Left lung (tissue), 4 donors: ENCODE measurements at regions not wholly inside any gene's neighbourhood (a gene's known extent, or its start where the extent isn't known, plus 50 kb on each side); places are given as distances from the start of the nearest gene placed in this dataset.

Experiments used
- ATAC-seq: fragments of 200-7000 bp; cut with Tn5 transposase; one replicate; pipeline ENCODE4 v1.9.1; 2020; ENCODE audit warnings: moderate library complexity
- DNase-seq, 4 donors: peaks; one replicate each; pipeline ENCODE4 v3.0.0-alpha.2; 2013 to 2020
- H3K27ac ChIP-seq, 2 donors: fragments of 200-600 bp; sonication (generic) in 1 of 2; one replicate each; pipeline versions ENCODE4 v1.5.0 to v1.8.0; 2020 to 2021
- H3K27me3 ChIP-seq, 2 donors: fragments of 200-600 bp; sonication (generic) in 1 of 2; one replicate each; pipeline versions ENCODE4 v1.5.0 to v1.8.0; 2020 to 2021
- H3K36me3 ChIP-seq, 2 donors: fragments of 200-600 bp; sonication (generic) in 1 of 2; one replicate each; pipeline versions ENCODE4 v1.5.0 to v1.8.0; 2020 to 2021
- H3K4me1 ChIP-seq, 2 donors: fragments of 200-600 bp; one replicate each; pipeline ENCODE4 v1.8.0; 2021
- H3K4me3 ChIP-seq, 2 donors: fragments of 200-600 bp; sonication (generic) in 1 of 2; one replicate each; pipeline versions ENCODE4 v1.5.0 to v1.8.0; 2020 to 2021; ENCODE audit warnings: mild to moderate bottlenecking in 1 of 2
- H3K9me3 ChIP-seq, 2 donors: fragments of 200-600 bp; sonication (generic) in 1 of 2; one replicate each; pipeline versions ENCODE4 v1.5.0 to v1.8.0; 2020 to 2021
- CTCF ChIP-seq, 2 donors: fragments of 200-600 bp; sonication (generic) in 1 of 2; IDR thresholded peaks; one replicate each; pipeline versions ENCODE4 v1.5.0 to v1.8.0; 2021; ENCODE audit warnings: antibody characterized with exemption in 2 of 2
- intact Hi-C, 2 donors: fragments of 100-400 bp; cut with DNase I; formaldehyde crosslinking; loops; one replicate each; pipeline versions ENCODE4 v1.11.2 to v1.14.2; 2022
- donor health status: DM: no; HTN: yes; CAD: no.
- donor health status: DM: no; HTN: no; CAD: no.

GRCh38 chr21:16437586-16437985 lies 707.8 kb downstream of the USP25 start:
- no peak for DNase-seq
- H3K36me3 ChIP-seq: peaks cover 0 to 3% of the 10 kb centered on the region in 2 donors
- no peaks in the 10 kb centered on the region for H3K27me3 ChIP-seq
- no peak overlapping the region for H3K4me3 ChIP-seq
- intact Hi-C loops: no loop called here
- no peak for ATAC-seq
- no peak for TF ChIP-seq CTCF (IDR thresholded peaks at IDR 0.05)
- no peaks in the 10 kb centered on the region for H3K9me3 ChIP-seq
- H3K27ac ChIP-seq: no peak overlapping the region
- H3K4me1 ChIP-seq: no peaks in the 10 kb centered on the region

GRCh38 chr21:16438761-16439160 lies 709.0 kb downstream of the USP25 start:
- Histone ChIP-seq H3K9me3 (no peaks in the 10 kb centered on the region), H3K27me3 (no peaks in the 10 kb centered on the region), H3K4me1 (no peaks in the 10 kb centered on the region), H3K36me3 (peaks cover 0 to 3% of the 10 kb centered on the region in 2 donors), H3K4me3 (no peak overlapping the region), H3K27ac (no peak overlapping the region)
- ATAC-seq: no peak
- intact Hi-C loops: no loop called here
- no peak for TF ChIP-seq CTCF (IDR thresholded peaks at IDR 0.05)
- DNase-seq: no peak

GRCh38 chr21:16441789-16442188 lies 712.0 kb downstream of the USP25 start:
- Histone ChIP-seq H3K9me3 (no peaks in the 10 kb centered on the region), H3K27ac (no peak overlapping the region), H3K4me1 (no peaks in the 10 kb centered on the region), H3K36me3 (no peaks in the 10 kb centered on the region), H3K27me3 (no peaks in the 10 kb centered on the region), H3K4me3 (no peak overlapping the region)
- ATAC-seq (no peak), DNase-seq (no peak)
- intact Hi-C loops: no loop called here
- TF ChIP-seq CTCF (IDR thresholded peaks at IDR 0.05): no peak

- no peak for TF ChIP-seq CTCF (IDR thresholded peaks at IDR 0.05)
- intact Hi-C loops: no loop called here
- no peaks in the 10 kb centered on the region for H3K9me3 ChIP-seq
- no peaks in the 10 kb centered on the region for H3K27me3 ChIP-seq
- H3K27ac ChIP-seq: no peak overlapping the region
- DNase-seq (no peak), ATAC-seq (peak; percentile 47)
- H3K36me3 ChIP-seq: no peaks in the 10 kb centered on the region
- H3K4me1 ChIP-seq: no peaks in the 10 kb centered on the region
- H3K4me3 ChIP-seq: no peak overlapping the region
These were observed 724.6 kb downstream of the USP25 start for GRCh38 chr21:16454399-16454798.

- no peak overlapping the region for H3K4me3 ChIP-seq
- no peak for ATAC-seq
- H3K27me3 ChIP-seq: no peaks in the 10 kb centered on the region
- intact Hi-C loops: no loop called here
- no peak for TF ChIP-seq CTCF (IDR thresholded peaks at IDR 0.05)
- no peaks in the 10 kb centered on the region for H3K9me3 ChIP-seq
- H3K27ac ChIP-seq: no peak overlapping the region
- no peak for DNase-seq
- no peaks in the 10 kb centered on the region for H3K36me3 ChIP-seq
- H3K4me1 ChIP-seq: no peaks in the 10 kb centered on the region
These were observed 725.7 kb downstream of the USP25 start for GRCh38 chr21:16455526-16455925.
